ENCODE measurements at regions not wholly inside any gene's neighbourhood (a gene's known extent, or its start where the extent isn't known, plus 50 kb on each side); places are given as distances from the start of the nearest gene placed in this dataset.

GRCh38 chr20:51309128-51309527 is 233.4 kb downstream of the NFATC2 start:
- TF ChIP-seq CTCF (IDR thresholded peaks at IDR 0.05; ENCODE audit: low read depth, low read length, poor library complexity, severe bottlenecking) = no peak
- TF ChIP-seq EZH2phosphoT487 (IDR thresholded peaks at IDR 0.05; ENCODE audit: borderline replicate concordance, low read length) = no peak

Data from DOHH2 (cell line).